ENCODE measurements at regions not wholly inside any gene's neighbourhood (a gene's known extent, or its start where the extent isn't known, plus 50 kb on each side); places are given as distances from the start of the nearest gene placed in this dataset.

DNA sequence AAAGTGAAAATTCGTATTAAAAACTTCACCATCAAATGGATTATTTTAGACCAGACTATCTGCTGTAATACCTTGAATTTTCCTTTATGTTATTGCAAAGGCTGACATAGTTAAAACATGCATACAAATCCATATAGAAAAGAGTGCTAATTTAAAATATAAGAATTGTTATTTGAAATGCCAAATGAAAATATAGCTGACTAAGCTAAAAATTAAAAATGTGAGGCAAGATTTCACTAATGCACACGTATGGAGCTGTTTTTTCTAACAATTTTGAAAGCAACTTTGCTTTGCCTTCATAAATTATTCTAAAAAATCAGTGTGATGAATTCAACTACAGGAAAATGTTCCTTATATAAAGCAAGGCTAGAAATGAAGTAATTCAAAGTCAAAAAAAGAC is 62.5 kb downstream of the MPP7 start:
- TF ChIP-seq, protein P1, sequence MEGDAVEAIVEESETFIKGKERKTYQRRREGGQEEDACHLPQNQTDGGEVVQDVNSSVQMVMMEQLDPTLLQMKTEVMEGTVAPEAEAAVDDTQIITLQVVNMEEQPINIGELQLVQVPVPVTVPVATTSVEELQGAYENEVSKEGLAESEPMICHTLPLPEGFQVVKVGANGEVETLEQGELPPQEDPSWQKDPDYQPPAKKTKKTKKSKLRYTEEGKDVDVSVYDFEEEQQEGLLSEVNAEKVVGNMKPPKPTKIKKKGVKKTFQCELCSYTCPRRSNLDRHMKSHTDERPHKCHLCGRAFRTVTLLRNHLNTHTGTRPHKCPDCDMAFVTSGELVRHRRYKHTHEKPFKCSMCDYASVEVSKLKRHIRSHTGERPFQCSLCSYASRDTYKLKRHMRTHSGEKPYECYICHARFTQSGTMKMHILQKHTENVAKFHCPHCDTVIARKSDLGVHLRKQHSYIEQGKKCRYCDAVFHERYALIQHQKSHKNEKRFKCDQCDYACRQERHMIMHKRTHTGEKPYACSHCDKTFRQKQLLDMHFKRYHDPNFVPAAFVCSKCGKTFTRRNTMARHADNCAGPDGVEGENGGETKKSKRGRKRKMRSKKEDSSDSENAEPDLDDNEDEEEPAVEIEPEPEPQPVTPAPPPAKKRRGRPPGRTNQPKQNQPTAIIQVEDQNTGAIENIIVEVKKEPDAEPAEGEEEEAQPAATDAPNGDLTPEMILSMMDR (IDR thresholded peaks at IDR 0.05) = no peak
- TF ChIP-seq EZH2 (IDR thresholded peaks at IDR 0.05) = no peak
